Stimulated activated CD4-positive, alpha-beta T cell treated with anti-CD3 and anti-CD28 coated beads, Interleukin-15, amount 100 ng/mL, for 48 hours (primary cell): ENCODE measurements at regions not wholly inside any gene's neighbourhood (a gene's known extent, or its start where the extent isn't known, plus 50 kb on each side); places are given as distances from the start of the nearest gene placed in this dataset.

ENCODE experiments used
- DNase-seq, 2 donors: peaks; one replicate each; pipeline ENCODE4 v3.0.0-alpha.2; 2020; ENCODE audit warnings: low read depth in 2 of 2

DNA sequence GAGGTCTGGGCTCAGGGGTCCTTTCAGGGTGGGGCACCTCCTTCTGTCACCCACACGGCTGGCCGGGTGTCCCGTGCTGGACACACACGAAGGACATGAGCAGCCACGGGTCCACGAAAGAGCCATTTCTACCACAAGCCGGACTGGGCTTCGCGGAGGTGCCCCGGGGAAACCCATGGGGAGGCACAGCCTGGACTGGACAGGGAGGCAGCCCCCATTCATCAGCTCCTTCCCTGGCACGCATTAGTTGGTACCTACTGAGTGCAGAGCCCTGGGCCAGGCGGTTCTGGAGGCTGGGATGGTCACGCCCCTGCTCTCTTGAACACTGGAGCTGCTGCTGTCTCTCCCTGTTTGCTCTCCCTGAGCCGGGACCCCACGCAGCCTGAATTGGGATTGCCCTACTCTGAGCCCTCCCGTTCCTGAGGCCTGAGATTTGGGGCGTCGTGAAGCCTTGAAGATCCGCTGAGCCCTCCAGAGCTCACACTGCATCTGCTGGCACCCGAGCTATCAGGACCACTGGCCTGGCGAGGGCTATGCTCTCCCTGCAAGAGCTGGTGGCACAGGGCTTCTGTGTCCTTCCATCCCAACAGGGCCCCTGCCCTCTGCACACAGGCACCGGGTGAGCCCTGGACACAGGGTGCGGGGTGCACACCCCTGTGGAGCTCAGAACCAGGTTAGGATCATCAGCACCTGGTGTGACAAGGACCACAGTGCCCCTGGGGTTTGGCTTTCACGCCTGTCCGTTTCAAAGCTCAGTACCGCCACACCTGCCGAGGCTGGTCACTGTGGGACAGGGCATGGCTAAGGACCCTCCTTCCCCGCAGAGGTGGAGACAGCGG lies 84.6 kb downstream of the MYEOV start:
- no peak for DNase-seq

DNA sequence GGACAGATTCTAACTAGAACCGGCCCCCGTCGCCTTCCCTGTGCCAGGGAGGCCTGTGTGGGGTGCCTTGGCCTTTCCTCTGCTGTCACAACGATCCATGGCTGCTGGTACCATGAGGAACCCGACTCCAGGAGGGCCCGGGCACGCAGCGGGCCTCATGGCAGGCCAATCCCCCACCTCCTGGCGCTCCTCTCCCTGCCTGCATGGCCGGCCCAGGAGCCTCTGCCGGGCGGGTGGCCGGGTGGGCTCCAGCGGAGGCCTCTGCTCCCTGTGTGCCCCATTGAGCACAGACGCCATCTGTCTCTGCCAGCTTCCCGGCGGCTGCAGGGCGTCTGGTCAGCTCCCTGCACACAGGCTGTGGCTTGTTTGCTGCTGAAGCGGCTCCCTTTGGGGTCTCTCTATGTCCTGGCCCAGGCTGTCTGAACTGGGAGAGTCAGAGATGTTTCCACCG lies 86.5 kb downstream of the MYEOV start:
- DNase-seq = no peak

DNA sequence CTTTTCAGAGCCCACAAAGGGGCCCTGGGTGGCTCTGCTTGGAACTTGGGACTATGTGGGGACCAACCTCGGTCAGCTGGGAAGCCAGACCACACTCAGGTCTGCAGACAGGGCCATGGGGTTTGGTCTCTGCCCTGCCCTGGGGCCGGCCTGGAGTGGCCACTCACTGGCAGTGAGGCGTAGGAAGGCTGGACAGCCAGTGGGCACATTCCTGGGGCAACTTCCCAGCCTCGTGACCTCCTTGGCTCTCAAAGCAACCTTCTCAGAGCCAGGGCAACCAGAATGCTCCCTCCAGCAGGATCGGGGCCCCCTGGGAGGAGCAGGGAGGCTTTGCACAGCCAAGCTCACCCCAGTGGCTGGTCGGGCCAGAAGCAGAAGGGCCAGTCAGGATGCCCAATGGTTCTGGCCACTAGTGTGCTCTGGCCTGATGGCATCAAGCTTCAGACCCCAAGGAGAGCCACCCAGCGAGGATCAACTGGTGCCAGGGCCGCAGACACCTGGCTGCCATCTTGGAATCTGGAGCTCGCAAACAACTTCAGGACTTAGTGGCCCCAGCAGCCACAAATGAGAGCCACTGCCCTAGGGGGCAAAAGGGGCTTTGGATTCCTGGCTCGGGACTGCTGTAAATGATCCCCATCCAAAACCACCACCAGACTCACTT lies 87.1 kb downstream of the MYEOV start:
- DNase-seq = no peak

DNA sequence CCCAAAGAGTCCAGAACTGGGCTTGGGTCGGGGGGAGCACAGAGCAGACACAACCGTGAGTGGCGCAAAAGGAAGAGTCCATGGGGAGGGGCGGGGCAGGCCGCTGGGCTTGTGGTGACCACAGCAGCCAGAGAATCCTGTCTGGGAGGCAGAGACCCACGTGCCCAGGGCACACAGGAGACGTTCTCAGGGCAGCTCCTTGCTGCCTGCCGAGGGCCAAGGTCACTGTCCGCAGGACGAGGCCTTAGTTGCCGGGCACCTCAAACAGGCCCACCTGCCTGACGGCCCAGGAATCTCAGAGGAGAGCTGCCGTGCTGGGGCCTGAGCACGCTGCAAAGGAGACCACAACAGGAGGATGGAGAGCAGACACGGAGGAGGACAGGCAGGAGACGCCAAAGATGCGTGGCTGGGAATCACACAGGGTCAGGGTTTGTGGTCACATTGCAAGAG lies 87.8 kb downstream of the MYEOV start:
- no peak for DNase-seq

DNA sequence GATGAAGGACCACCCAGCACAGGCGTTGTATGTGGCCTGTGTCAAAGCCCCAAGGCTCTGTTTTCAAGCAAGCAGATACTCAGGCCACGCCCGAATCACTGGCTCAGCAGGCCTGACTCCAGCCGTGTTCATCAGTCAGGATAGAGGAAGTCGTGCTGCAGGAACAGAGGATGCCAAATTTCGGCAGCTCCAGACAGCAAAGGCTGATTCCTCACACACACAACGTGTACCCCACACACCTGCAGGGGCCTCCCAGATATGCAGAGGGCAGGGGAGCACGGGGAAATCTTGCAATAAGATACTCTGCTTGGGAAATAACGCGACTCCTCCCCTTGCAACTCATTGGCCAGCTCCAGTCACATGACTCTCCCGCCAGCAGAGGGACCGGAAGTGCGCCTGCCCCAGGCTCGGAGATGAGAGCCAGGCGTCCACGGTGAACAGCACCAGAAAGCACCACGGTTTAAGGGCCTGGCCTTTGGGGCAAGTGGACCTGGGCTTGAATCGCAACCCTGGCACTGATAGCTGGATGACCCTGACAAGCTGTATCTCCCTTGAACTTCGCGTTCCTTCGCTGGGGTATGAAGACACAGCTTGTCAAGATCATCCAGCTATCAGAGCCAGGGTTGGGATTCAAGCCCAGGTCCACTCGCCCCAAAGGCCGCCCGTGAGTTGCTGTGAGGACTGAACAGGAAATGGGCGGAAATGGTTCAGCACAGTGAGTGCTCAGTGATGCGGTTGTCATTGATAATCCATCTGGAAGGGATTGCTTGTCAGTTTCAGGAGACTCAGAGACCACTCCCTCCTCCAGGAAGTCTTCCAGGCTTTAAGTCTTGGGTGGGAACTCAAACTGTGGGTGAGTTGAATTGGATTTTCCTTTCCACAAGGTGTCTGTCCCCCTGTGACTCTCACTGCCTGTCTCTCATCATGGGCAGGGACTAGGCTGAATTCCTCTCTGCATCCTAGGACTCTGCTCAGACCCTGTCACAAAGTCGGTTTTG lies 88.5 kb downstream of the MYEOV start:
- no peak for DNase-seq

DNA sequence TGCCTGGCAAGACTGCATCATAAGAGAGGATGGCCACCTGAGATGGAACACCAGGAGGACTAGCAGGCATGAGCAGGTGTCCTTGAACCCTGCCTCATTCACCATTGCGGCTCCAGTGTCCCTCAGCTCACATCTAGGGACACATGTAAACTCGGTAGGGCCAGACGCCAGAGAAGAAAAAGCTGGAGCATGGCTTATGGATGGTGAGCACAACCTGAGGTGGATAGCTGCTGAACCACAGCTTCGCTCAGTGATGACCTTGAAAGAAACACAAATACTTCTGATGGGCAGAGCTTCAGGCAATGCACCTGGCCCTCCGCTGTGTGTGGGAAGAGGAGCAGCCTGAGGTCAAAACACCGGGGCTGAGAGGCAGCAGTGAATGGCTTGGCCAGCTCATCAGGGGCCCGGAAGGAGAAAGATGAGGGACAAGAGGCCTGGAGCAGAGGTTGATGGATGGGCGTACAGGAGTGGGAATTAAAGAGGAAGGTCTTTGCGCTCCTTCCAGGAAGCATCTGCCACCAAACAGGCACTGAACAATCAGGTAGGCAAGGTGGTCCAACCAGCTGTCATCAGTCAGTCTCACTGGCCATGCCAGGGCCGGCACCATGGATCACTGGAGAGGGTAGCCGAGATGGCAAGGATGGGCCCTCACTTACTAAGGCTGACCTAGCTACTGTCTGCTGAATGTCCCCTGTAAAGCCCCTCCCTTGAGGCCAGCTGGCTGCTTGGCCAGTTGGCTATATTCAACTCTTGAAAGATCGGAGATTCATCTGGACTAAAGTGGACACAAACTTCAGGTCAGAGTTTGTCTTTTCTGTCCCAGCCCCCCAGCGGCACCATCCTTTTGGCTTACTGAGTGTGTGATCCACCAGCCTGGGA lies 89.7 kb downstream of the MYEOV start:
- no peak for DNase-seq

DNA sequence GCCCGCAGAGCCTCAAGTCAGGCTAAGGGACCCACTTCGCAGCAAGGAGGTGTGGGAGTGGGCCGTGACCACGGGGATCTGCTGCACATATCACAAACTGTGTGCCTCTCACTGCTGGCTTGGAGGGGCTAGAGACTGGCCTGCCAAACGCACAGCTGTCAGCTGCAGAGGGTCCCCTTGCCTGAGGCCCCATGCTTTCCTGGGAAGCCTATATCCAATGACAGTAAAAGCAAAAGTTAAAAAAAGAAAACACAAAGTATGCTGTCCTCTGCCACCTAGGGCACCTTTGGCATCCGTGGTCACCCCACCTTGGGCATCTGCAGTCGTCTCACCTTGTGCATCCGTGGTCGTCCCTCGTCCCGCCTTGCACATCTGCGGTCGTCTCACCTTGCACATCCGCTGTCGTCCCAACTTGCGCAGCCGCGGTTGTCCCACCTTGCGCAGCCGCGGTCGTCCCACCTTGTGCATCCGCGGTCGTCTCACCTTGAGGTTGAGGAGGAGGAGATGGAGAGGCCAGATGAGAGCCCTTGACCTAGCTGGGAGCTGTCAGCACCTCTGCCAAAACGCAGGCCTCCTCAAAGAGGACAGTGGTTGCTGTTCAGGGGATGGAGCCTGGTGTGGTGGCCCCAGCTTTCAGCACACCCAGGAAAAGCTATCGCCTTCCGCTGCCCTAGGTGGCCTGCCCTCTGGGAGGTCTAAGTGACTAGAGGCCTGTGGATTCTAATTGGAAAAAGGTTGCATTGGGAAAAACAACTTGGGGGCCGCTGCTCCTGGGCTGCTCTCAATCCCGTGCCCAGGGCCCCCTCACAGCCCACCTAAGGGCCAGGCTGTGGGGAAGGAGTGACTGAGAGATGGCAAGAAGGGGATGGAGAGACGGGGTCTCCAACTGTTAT lies 90.5 kb downstream of the MYEOV start:
- no peak for DNase-seq

DNA sequence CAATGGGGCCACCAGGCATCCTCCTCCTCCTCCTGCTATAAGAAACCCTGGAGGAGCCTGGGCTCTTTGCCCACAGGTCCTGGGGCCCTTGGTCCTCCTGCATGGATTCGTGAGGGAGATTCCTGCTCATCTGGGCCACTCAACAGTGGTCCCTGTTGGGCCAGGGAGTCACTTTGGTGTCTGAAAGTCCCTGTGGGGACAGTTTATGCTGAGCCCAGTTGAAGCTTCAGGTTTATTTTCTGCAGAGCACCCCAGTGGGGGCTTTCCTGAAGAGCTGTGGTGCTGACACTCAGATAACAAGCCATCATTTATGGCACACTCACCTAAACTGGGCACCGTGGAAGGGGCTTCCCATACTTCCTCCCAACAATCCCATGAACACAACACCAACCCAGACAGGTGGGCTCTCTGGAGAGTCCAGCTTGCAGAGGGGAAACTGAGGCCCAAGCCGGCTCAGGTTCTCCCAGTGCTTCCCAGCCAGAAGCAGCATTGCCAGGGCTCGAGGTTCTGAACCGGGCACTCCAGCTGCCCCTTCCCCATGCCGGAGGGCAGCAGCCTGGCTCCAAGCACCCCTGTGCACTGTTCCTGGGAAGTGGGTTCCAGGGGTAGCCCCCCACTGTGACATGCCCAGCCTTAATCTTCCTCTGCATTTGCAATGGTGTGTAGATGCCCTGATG lies 91.3 kb downstream of the MYEOV start:
- DNase-seq = no peak

DNA sequence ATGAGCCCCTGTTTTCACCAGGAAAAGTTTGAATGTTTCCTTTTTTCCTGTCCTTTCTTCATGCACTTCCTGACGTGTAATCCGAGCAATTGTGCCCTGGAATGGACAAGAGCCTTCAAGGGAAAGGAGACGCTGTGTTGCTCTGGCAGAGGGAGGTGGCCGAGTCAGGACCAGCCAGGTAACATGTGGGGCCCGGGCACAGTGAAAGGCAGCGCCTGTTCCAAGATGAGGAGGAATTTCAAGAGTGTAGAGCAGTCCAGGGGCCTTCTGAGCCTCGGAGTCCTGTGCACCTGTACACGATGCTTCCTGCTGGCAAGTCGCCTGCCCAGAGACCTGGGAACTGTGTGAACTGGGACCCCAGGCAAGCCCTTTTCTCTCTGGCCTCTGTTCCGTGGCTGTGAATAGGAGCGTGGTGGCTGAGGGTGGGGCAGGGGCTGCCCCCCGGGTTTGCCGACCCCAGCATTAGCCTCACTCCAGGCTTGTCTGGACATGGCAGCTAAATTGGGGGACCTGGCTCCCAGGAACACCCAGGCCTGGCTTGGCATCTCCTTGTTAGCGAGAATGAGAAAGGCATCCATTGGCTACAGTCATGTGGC lies 92.0 kb downstream of the MYEOV start:
- DNase-seq = no peak

DNA sequence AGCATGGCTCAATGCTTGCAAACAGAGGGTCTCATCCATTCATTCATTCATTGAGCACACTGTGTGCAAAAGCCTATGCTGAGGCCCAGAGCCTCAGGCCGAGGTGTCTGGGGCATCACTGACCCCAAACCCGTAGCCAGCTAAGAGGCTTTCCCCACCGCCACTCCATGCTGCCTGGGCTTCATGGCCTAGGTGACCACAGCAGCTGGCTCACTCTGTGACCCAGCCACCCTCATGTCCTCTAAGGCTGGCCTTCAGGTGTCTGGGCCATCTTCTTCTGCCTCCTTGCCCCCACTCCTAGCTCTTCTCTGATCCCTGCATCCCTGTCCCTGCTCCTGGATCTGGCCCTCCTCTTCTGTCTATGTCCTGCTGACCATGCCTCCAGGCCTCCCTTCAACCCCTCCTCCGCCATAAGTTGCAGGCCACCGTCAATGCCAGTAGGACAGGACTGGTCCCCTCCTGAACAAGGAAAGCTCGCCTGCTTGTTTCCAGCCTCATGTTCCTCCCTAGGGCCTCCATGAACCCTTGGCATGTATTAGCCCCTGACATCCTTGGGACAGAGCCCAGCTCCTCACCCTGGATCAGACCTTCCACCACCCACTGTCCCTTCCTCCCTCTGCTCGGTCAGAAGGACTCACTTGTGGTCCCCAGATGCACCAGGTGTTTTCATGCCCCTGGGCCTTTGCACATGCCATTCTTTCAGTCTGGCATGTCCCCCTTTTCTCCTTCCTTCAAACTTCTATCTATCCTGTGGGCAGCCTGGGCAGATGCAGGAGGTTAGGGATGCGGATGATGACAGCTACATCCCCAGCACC lies 92.8 kb downstream of the MYEOV start:
- no peak for DNase-seq

DNA sequence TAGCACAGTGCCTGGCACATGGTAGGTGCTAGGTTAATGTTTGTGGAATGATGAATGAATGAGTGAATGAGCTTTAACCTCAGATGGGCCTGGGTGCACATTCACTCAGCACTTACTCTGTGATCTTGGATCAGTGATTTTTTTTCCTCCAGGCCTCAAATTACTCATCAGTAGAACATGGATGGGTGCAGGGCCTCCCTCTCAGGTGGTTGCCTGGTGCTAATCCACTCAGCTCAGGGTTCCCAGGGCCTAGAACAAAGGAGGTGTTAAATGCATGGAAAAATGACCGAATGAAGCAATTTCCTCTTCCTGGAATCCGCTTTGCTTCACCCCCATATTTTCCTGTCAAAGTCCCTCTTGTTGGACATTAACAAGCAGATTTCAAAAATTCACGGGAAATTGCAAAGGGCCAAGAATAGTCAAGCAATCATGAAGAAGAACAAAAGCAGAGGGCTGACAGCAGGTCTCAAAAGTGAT lies 93.5 kb downstream of the MYEOV start:
- no peak for DNase-seq

DNA sequence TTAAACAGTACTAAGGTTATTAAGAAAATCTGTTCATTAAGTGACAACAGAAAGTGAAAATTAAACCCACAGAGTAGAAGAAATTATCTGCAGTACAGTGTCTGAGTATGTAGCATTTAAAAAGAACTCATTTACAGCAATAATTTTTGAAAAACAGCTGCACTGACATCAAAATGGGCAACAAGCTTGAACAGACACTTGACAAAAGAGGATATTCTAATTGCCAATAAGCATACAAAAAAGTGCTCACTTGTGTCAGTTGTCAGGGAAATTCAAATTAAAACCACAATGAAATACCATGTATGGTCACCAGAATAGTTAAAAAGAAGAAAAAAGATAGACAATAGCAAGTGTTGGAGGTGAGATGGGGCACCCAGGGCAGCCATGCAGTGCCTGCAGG lies 93.3 kb upstream of the LINC01488 start:
- DNase-seq = no peak

DNA sequence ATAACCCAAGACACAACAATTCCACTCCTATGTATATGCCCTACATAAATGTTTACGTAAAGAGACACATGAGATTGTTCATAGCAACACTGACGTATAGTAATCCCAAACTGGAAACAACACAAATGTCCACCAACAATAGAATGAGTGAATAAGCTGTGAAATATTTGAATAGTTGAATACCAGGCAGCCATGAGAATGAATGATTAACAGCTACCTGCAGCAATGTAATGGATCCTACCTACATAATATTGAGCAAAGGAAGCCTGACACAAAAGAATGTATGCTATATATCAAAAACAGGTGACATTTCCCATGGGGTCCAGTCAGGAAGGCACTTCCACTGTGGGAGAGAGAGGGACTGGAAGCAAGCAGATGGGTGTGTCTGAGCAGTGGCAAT lies 92.8 kb upstream of the LINC01488 start:
- no peak for DNase-seq

DNA sequence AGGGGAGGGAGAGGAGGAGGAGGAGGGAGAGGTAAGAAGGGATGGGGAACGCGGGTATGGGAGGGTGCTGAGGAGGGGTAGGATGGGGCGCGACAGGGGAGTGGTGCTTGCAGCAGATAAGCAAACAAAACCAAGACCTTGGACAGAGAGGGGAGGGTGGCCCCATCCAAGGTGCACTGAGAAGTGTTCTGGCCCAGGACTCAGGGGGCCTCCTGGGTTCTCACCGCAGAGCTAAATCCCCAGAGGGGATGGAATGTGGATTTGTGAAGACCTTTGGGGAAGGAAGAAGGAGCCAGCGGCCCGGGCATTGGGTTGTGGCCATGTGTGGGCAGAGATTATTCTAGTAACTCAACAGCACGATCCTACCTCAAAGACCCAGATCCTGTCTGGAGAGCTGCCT lies 90.9 kb upstream of the LINC01488 start:
- DNase-seq = no peak

DNA sequence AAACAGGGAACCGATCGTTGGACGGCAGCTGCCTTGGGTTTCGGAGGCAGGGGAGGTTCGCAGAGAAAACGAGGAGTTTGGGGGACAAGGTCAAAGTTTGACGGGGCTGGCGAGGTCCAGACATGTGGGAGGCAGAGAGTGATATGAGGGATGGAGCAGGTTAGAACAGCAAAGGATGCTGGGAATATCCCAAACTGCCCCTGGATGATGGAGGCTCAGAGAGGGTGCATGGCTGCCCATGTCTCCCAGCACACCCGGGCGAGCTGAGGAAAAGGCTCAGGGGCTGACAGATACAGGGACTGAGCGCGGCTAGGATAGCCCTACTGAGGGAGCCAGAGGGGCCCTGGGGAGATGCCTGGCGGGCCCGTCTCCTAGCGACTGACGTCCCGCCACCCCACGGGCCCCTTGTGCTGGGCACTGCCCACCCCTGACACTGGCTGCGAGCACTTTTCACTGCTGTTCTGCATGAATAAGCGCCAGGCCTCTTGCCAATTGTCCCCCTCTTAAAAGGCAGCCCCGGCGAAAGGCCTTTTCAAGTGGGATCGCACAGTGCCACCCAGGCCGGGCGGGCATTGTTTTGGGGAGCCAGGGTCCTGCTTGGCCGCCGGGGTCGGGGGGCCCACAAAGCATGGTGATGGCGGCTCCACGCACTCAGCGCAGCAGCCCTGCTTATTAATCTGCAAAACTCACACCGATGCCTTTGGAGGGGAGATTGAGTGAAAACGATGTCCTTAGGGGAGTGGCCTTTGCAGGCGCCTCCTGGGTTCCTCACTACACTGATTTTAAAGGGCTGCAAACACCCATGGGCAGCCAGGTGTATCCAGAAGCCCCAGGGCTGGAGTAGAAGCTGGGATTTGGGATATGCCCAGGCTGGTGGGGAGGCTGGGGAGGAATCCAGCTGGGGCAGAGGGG lies 90.0 kb upstream of the LINC01488 start:
- no peak for DNase-seq

DNA sequence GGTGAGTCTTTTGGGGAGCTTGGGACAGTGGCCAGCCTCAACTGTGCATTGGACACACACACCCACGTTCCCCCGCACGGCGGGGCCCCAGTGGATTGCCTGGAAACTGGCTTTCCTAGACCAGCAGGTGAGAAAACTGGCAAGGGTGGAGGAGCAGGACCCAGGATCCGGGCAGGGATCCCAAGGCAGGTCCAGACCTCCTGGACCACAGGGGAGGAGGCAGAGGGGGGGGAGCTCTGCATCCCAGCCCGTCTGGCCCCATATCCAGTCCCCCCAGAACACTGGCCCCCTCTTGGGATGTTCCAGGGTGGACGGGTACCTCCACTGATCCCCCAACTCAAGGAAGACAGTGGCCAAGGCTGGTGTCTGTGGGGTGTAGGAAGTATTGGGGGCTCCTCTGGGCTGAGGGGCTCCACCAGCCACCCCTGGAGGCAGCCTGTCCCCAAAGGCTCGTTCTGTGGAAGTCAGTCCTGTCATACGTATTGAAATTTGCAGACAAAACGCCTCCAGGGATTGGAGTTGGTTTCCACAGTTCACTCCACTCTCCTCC lies 89.3 kb upstream of the LINC01488 start:
- DNase-seq = no peak
